ENCODE measurements at regions not wholly inside any gene's neighbourhood (a gene's known extent, or its start where the extent isn't known, plus 50 kb on each side); places are given as distances from the start of the nearest gene placed in this dataset.

- TF ChIP-seq CTCF (IDR thresholded peaks at IDR 0.05; ENCODE audit: low read depth, low read length, missing control alignments): peak; percentile 11
- H3K27me3 ChIP-seq (replicated peaks): no peaks in the 10 kb centered on the region
These were observed 383.2 kb downstream of the ZFHX3 start for GRCh38 chr16:72664509-72665408.

GRCh38 chr16:72664056-72664508 is 383.8 kb downstream of the ZFHX3 start:
- in situ Hi-C loops (cut with HindIII; ENCODE audit: low pct_ligation_motif_present, low sequenced_read_pairs): no loop called here

More at GRCh38 chr16:72664509-72665408, 383.2 kb downstream of the ZFHX3 start:
- Histone ChIP-seq H3K27ac (peak overlapping the region; percentile 56), H3K36me3 (replicated peaks) (no peaks in the 10 kb centered on the region), H3K4me3 (ENCODE audit: low read depth, low read length) (peak overlapping the region; percentile 87)
- DNase-seq: peak; percentile 99
- in situ Hi-C loops (cut with HindIII; ENCODE audit: low pct_ligation_motif_present, low sequenced_read_pairs): no loop called here

GRCh38 chr16:72658888-72659717 is 388.8 kb downstream of the ZFHX3 start:
- DNase-seq: no peak
- Histone ChIP-seq H3K36me3 (replicated peaks) (no peaks in the 10 kb centered on the region), H3K27ac (no peak overlapping the region), H3K27me3 (replicated peaks) (no peaks in the 10 kb centered on the region), H3K4me3 (ENCODE audit: low read depth, low read length) (no peak overlapping the region)
- in situ Hi-C loops (cut with HindIII; ENCODE audit: low pct_ligation_motif_present, low sequenced_read_pairs): no loop called here
- no peak for TF ChIP-seq CTCF (IDR thresholded peaks at IDR 0.05; ENCODE audit: low read depth, low read length, missing control alignments)

More at GRCh38 chr16:72664056-72664508, 383.8 kb downstream of the ZFHX3 start:
- peak; percentile 5 for DNase-seq
- no peak for TF ChIP-seq CTCF (IDR thresholded peaks at IDR 0.05; ENCODE audit: low read depth, low read length, missing control alignments)
- peak overlapping the region; percentile 56 for H3K27ac ChIP-seq
- no peaks in the 10 kb centered on the region for H3K27me3 ChIP-seq (replicated peaks)
- no peaks in the 10 kb centered on the region for H3K36me3 ChIP-seq (replicated peaks)
- peak overlapping the region; percentile 87 for H3K4me3 ChIP-seq (ENCODE audit: low read depth, low read length)

- in situ Hi-C loops (cut with HindIII; ENCODE audit: low pct_ligation_motif_present, low sequenced_read_pairs): no loop called here
- TF ChIP-seq CTCF (IDR thresholded peaks at IDR 0.05; ENCODE audit: low read depth, low read length, missing control alignments): no peak
- Histone ChIP-seq H3K27ac (no peak overlapping the region), H3K36me3 (replicated peaks) (no peaks in the 10 kb centered on the region), H3K27me3 (replicated peaks) (no peaks in the 10 kb centered on the region), H3K4me3 (ENCODE audit: low read depth, low read length) (no peak overlapping the region)
- DNase-seq: no peak
These were observed 390.1 kb downstream of the ZFHX3 start for GRCh38 chr16:72657791-72658190.

GRCh38 chr16:72657164-72657563 is 390.8 kb downstream of the ZFHX3 start:
- Histone ChIP-seq H3K4me3 (ENCODE audit: low read depth, low read length) (no peak overlapping the region), H3K27ac (no peak overlapping the region), H3K36me3 (replicated peaks) (no peaks in the 10 kb centered on the region), H3K27me3 (replicated peaks) (no peaks in the 10 kb centered on the region)
- in situ Hi-C loops (cut with HindIII; ENCODE audit: low pct_ligation_motif_present, low sequenced_read_pairs): no loop called here
- TF ChIP-seq CTCF (IDR thresholded peaks at IDR 0.05; ENCODE audit: low read depth, low read length, missing control alignments): no peak
- no peak for DNase-seq
